ENCODE measurements at regions not wholly inside any gene's neighbourhood (a gene's known extent, or its start where the extent isn't known, plus 50 kb on each side); places are given as distances from the start of the nearest gene placed in this dataset.

DNA sequence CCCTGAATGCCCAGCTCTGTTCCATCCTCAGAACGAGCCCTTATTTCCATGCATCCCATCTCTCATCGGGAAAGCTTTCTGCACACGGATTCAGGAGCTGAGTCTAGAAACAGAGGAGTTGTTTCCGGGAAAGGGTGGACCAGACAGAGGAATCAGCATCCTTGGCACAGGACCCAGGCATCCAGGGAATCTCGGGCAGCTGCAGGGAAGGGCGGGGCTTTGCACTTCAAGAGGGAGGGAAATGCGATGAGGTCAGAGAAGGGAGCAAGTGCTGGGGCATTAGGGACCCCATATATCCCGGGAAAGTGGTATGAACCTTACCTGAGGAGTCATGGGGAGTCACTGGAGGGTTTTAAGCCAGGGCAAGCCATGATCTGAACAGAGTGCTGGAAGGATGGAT lies 68.5 kb downstream of the NPTX2 start:
- H3K4me3 Mint-ChIP-seq (ENCODE audit: low read depth, unreplicated experiment), result no peak overlapping the region
- peaks cover 10% of the 10 kb centered on the region for H3K9me3 Mint-ChIP-seq (ENCODE audit: low read depth, unreplicated experiment)
- TF ChIP-seq, protein P1, sequence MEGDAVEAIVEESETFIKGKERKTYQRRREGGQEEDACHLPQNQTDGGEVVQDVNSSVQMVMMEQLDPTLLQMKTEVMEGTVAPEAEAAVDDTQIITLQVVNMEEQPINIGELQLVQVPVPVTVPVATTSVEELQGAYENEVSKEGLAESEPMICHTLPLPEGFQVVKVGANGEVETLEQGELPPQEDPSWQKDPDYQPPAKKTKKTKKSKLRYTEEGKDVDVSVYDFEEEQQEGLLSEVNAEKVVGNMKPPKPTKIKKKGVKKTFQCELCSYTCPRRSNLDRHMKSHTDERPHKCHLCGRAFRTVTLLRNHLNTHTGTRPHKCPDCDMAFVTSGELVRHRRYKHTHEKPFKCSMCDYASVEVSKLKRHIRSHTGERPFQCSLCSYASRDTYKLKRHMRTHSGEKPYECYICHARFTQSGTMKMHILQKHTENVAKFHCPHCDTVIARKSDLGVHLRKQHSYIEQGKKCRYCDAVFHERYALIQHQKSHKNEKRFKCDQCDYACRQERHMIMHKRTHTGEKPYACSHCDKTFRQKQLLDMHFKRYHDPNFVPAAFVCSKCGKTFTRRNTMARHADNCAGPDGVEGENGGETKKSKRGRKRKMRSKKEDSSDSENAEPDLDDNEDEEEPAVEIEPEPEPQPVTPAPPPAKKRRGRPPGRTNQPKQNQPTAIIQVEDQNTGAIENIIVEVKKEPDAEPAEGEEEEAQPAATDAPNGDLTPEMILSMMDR (IDR thresholded peaks at IDR 0.05; ENCODE audit: unreplicated experiment), result no peak
- DNase-seq, result no peak
- no peak overlapping the region for H3K27ac Mint-ChIP-seq (ENCODE audit: unreplicated experiment)
- peaks cover 39% of the 10 kb centered on the region for H3K27me3 Mint-ChIP-seq (ENCODE audit: unreplicated experiment)
- H3K36me3 Mint-ChIP-seq (ENCODE audit: insufficient read depth, unreplicated experiment), result no peaks in the 10 kb centered on the region
- intact Hi-C loops (cut with micrococcal nuclease; ENCODE audit: unreplicated experiment), result no loop called here
- no TSS peak for BruUV-seq (replicated peaks)
- CTCF ChIA-PET, result no interaction called here
- no peaks in the 10 kb centered on the region for H3K4me1 Mint-ChIP-seq (ENCODE audit: low read depth, unreplicated experiment)

DNA sequence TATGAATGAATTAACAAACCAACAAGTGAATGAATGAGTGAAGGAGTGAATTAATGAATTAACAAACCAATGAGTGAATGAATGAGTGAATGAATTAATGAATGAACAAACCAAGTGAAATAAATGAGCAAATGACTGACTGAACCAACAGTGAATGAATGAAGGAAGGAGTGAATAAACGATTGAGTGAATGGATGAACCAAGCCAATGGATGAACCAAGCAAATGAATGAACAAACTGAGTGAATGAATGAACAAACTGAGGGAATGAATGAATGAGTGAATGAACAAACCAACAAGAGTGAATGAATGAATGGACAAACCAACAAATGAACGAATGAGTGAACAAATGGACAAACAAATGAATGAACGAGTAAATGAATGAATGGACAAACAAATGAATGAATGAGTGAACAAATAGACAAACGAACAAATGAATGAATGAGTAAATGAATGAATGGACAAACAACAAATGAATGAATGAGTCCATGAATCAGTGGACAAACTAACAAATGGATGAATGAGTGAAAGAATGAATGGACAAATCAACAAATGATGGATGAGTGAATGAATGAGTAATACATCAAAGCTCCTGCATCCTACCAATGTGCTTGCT lies 69.5 kb downstream of the NPTX2 start:
- Mint-ChIP-seq H3K4me3 (ENCODE audit: low read depth, unreplicated experiment) (no peak overlapping the region), H3K4me1 (ENCODE audit: low read depth, unreplicated experiment) (no peaks in the 10 kb centered on the region), H3K9me3 (ENCODE audit: low read depth, unreplicated experiment) (peaks cover 10% of the 10 kb centered on the region), H3K27ac (ENCODE audit: unreplicated experiment) (no peak overlapping the region), H3K27me3 (ENCODE audit: unreplicated experiment) (peaks cover 43% of the 10 kb centered on the region), H3K36me3 (ENCODE audit: insufficient read depth, unreplicated experiment) (no peaks in the 10 kb centered on the region)
- BruUV-seq (replicated peaks), result no TSS peak
- DNase-seq, result no peak
- intact Hi-C loops (cut with micrococcal nuclease; ENCODE audit: unreplicated experiment), result no loop called here
- CTCF ChIA-PET, result no interaction called here
- TF ChIP-seq, protein P1 (IDR thresholded peaks at IDR 0.05; ENCODE audit: unreplicated experiment), result no peak

DNA sequence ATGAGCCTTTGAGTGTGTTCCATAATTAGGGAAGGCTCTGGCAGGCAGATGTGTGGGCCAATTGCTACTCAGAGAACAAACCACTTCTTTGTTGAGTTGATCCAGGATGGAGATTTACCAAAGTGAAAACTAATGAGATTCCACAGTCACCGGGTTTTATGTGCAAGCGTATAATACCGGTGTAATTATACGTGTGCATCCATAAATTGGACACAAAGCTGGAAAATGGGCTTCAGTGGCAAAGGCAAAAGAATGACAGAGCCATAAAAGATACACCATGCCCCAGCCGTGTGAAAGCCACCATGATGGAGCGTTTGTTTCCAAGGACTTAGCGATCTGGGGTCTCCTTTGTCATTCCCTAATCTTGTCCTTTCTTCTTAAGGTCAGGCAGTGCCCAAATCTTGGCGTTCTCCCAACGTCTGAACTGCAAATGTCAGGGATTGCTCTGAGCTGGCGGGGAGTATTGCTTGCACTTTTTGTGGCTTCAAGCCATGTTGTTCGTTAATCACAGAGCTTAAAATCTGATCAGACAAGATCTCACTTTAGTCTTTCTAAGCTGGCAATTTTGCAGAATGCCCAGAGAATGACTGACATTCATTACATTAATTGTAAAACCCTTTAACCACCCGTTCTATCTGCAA lies 70.1 kb downstream of the NPTX2 start:
- H3K27me3 Mint-ChIP-seq (ENCODE audit: unreplicated experiment), result peaks cover 49% of the 10 kb centered on the region
- H3K27ac Mint-ChIP-seq (ENCODE audit: unreplicated experiment), result no peak overlapping the region
- no peak for DNase-seq
- H3K4me3 Mint-ChIP-seq (ENCODE audit: low read depth, unreplicated experiment), result no peak overlapping the region
- peaks cover 12% of the 10 kb centered on the region for H3K9me3 Mint-ChIP-seq (ENCODE audit: low read depth, unreplicated experiment)
- TF ChIP-seq, protein P1 (IDR thresholded peaks at IDR 0.05; ENCODE audit: unreplicated experiment), result no peak
- no peaks in the 10 kb centered on the region for H3K36me3 Mint-ChIP-seq (ENCODE audit: insufficient read depth, unreplicated experiment)
- no peaks in the 10 kb centered on the region for H3K4me1 Mint-ChIP-seq (ENCODE audit: low read depth, unreplicated experiment)
- intact Hi-C loops (cut with micrococcal nuclease; ENCODE audit: unreplicated experiment), result no loop called here
- no TSS peak for BruUV-seq (replicated peaks)
- CTCF ChIA-PET, result no interaction called here

DNA sequence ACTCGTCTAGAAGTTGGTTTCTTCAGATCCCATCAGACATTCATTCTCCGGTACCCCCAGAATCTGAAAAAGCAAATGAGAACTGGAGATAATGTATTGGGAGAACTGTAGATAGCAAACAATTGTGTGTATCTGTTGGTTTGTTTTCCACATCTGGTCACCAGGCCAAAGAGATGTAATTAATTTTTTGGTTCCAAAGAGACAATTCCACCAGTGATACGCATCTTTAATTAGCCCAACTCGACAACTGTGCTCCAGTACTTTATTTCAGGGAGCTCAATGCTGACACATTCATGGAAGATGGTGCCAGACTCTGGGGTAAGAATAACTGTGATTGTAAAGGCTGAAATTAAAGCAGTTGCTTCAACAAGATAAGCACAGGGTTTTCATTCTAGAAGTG lies 74.5 kb downstream of the NPTX2 start:
- H3K4me3 Mint-ChIP-seq (ENCODE audit: low read depth, unreplicated experiment), result no peak overlapping the region
- intact Hi-C loops (cut with micrococcal nuclease; ENCODE audit: unreplicated experiment), result no loop called here
- H3K27ac Mint-ChIP-seq (ENCODE audit: unreplicated experiment), result no peak overlapping the region
- CTCF ChIA-PET, result no interaction called here
- no peaks in the 10 kb centered on the region for H3K36me3 Mint-ChIP-seq (ENCODE audit: insufficient read depth, unreplicated experiment)
- no peak for DNase-seq
- TF ChIP-seq, protein P1 (IDR thresholded peaks at IDR 0.05; ENCODE audit: unreplicated experiment), result no peak
- H3K4me1 Mint-ChIP-seq (ENCODE audit: low read depth, unreplicated experiment), result no peaks in the 10 kb centered on the region
- peaks cover 7% of the 10 kb centered on the region for H3K9me3 Mint-ChIP-seq (ENCODE audit: low read depth, unreplicated experiment)
- no TSS peak for BruUV-seq (replicated peaks)
- peaks cover 31% of the 10 kb centered on the region for H3K27me3 Mint-ChIP-seq (ENCODE audit: unreplicated experiment)
